ENCODE measurements at regions not wholly inside any gene's neighbourhood (a gene's known extent, or its start where the extent isn't known, plus 50 kb on each side); places are given as distances from the start of the nearest gene placed in this dataset.

GRCh38 chr4:29549342-29549741, 1170.8 kb upstream of the PCDH7 start:
- no peak for DNase-seq (ENCODE audit: low spot score in 2 of 2)
- Histone ChIP-seq H3K27me3 (no peaks in the 10 kb centered on the region), H3K4me1 (no peaks in the 10 kb centered on the region), H3K27ac (no peak overlapping the region), H3K9me3 (no peaks in the 10 kb centered on the region), H3K36me3 (no peaks in the 10 kb centered on the region), H3K4me3 (no peak overlapping the region)
- TF ChIP-seq CTCF (IDR thresholded peaks at IDR 0.05) (no peak), EP300 (IDR thresholded peaks at IDR 0.05) (no peak), POLR2A (IDR thresholded peaks at IDR 0.05) (no peak)

GRCh38 chr4:29551821-29552220, 1168.3 kb upstream of the PCDH7 start:
- Histone ChIP-seq H3K27me3 (no peaks in the 10 kb centered on the region), H3K4me1 (no peaks in the 10 kb centered on the region), H3K27ac (no peak overlapping the region), H3K36me3 (no peaks in the 10 kb centered on the region), H3K9me3 (no peaks in the 10 kb centered on the region), H3K4me3 (no peak overlapping the region)
- 57 to 68% methylated on average over 1 of the region's 1 CpG for WGBS, 2 donors
- no peak for TF ChIP-seq POLR2A (IDR thresholded peaks at IDR 0.05)
- TF ChIP-seq CTCF (IDR thresholded peaks at IDR 0.05) = no peak
- no peak for TF ChIP-seq EP300 (IDR thresholded peaks at IDR 0.05)
- no peak for DNase-seq (ENCODE audit: low spot score in 2 of 2)

GRCh38 chr4:29553846-29554245, 1166.3 kb upstream of the PCDH7 start:
- no peak overlapping the region for H3K27ac ChIP-seq
- H3K36me3 ChIP-seq = no peaks in the 10 kb centered on the region
- no peak for DNase-seq (ENCODE audit: low spot score in 2 of 2)
- no peaks in the 10 kb centered on the region for H3K4me1 ChIP-seq
- H3K9me3 ChIP-seq = no peaks in the 10 kb centered on the region
- 85 to 89% methylated on average over 1 of the region's 1 CpG for WGBS, 2 donors
- TF ChIP-seq POLR2A (IDR thresholded peaks at IDR 0.05) (no peak), CTCF (IDR thresholded peaks at IDR 0.05) (no peak), EP300 (IDR thresholded peaks at IDR 0.05) (no peak)
- no peak overlapping the region for H3K4me3 ChIP-seq
- H3K27me3 ChIP-seq = no peaks in the 10 kb centered on the region

GRCh38 chr4:29558789-29559188, 1161.4 kb upstream of the PCDH7 start:
- Histone ChIP-seq H3K4me1 (no peaks in the 10 kb centered on the region), H3K4me3 (no peak overlapping the region), H3K36me3 (no peaks in the 10 kb centered on the region), H3K9me3 (no peaks in the 10 kb centered on the region), H3K27ac (no peak overlapping the region), H3K27me3 (no peaks in the 10 kb centered on the region)
- no peak for DNase-seq (ENCODE audit: low spot score in 2 of 2)
- TF ChIP-seq EP300 (IDR thresholded peaks at IDR 0.05) = no peak
- TF ChIP-seq POLR2A (IDR thresholded peaks at IDR 0.05) = no peak
- TF ChIP-seq CTCF (IDR thresholded peaks at IDR 0.05) = no peak

GRCh38 chr4:29559286-29559685, 1160.9 kb upstream of the PCDH7 start:
- no peak overlapping the region for H3K27ac ChIP-seq
- no peaks in the 10 kb centered on the region for H3K9me3 ChIP-seq
- H3K36me3 ChIP-seq = no peaks in the 10 kb centered on the region
- H3K4me1 ChIP-seq = no peaks in the 10 kb centered on the region
- no peak overlapping the region for H3K4me3 ChIP-seq
- TF ChIP-seq CTCF (IDR thresholded peaks at IDR 0.05) (no peak), POLR2A (IDR thresholded peaks at IDR 0.05) (no peak), EP300 (IDR thresholded peaks at IDR 0.05) (no peak)
- DNase-seq (ENCODE audit: low spot score in 2 of 2) = no peak
- no peaks in the 10 kb centered on the region for H3K27me3 ChIP-seq

All from tibial nerve (tissue), 4 donors.